AG04449 (cell line): ENCODE measurements at regions not wholly inside any gene's neighbourhood (a gene's known extent, or its start where the extent isn't known, plus 50 kb on each side); places are given as distances from the start of the nearest gene placed in this dataset.

Source experiments
- CTCF ChIA-PET: fragments of 350-600 bp; formaldehyde crosslinking; extraction: SDS; loops from one replicate; lab custom pipeline; 2021; ENCODE audit warnings: antibody characterized with exemption; lab: Yijun Ruan, JAX
- POLR2A ChIA-PET: fragments of 400-600, 350-600 bp; formaldehyde crosslinking; extraction: SDS; loops from one replicate; lab custom pipeline; 2020; ENCODE audit warnings: antibody characterized with exemption, inconsistent platforms; lab: Yijun Ruan, JAX
- DNase-seq: peaks from one replicate; pipeline ENCODE4 v3.0.0-alpha.2; 2010; ENCODE audit warnings: low read depth, low spot score
- H3K4me3 ChIP-seq: 2 replicates; pipeline ENCODE4 v1.5.1; 2011; ENCODE audit warnings: low read depth, mild to moderate bottlenecking, control low read depth, low read length
- TF ChIP-seq, protein P1 (sequence below): IDR thresholded peaks from one replicate; pipeline ENCODE4 v1.5.1; 2011; ENCODE audit warnings: mild to moderate bottlenecking, moderate library complexity, low read length, control low read depth, inconsistent platforms; ENCODE audit not compliant: insufficient read depth; ENCODE audit errors: missing control alignments

DNA sequence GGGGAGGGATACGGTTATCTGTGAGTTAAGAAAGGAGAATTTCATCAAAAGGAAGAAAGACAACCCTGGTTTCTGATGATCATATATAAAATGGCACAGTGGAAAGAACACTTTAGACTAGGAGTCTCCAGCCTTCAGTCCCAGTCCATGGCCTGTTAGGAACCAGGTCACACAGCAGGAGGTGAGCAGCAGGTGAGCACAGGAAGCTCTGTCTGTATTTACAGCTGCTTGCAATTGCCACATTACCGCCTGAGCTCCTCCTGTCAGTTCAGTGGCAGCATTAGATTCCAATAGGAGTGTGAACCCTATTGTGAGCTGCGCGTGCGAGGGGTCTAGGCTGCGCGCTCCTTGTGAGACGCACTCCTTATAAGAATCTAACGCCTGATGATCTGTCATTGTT, 137.9 kb downstream of the BTG1 start:
- ChIA-PET POLR2A (no interaction called here), CTCF (no interaction called here)
- no peak for DNase-seq
- no peak overlapping the region for H3K4me3 ChIP-seq
- TF ChIP-seq, protein P1, sequence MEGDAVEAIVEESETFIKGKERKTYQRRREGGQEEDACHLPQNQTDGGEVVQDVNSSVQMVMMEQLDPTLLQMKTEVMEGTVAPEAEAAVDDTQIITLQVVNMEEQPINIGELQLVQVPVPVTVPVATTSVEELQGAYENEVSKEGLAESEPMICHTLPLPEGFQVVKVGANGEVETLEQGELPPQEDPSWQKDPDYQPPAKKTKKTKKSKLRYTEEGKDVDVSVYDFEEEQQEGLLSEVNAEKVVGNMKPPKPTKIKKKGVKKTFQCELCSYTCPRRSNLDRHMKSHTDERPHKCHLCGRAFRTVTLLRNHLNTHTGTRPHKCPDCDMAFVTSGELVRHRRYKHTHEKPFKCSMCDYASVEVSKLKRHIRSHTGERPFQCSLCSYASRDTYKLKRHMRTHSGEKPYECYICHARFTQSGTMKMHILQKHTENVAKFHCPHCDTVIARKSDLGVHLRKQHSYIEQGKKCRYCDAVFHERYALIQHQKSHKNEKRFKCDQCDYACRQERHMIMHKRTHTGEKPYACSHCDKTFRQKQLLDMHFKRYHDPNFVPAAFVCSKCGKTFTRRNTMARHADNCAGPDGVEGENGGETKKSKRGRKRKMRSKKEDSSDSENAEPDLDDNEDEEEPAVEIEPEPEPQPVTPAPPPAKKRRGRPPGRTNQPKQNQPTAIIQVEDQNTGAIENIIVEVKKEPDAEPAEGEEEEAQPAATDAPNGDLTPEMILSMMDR: no peak

DNA sequence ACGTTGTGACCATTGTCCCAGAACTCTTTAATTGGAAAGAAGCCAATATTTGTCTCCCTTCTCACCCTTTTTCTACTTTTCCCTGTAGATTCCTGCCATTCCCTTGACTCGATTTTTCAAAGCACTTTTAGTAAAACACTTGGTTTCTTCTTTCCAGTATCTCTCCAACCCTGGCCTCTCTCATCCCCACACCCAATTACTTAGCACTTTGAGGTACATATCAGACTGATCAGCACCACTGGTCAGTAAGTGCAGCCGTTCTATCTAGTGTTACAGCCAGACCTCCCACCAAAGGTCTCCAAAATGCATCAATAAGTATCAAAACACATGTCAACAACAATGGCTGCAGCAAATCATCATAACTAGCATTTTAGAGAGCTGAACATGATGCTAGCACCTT, 141.9 kb downstream of the BTG1 start:
- CTCF ChIA-PET: interaction anchor here (0.9 to 1.9 kb wide), 2 partner anchors 143 to 192 kb away, joined by 3 to 5 read pairs; no protein-coding TSS in a partner anchor
- DNase-seq: no peak
- POLR2A ChIA-PET: no interaction called here
- TF ChIP-seq, protein P1: no peak
- no peak overlapping the region for H3K4me3 ChIP-seq

DNA sequence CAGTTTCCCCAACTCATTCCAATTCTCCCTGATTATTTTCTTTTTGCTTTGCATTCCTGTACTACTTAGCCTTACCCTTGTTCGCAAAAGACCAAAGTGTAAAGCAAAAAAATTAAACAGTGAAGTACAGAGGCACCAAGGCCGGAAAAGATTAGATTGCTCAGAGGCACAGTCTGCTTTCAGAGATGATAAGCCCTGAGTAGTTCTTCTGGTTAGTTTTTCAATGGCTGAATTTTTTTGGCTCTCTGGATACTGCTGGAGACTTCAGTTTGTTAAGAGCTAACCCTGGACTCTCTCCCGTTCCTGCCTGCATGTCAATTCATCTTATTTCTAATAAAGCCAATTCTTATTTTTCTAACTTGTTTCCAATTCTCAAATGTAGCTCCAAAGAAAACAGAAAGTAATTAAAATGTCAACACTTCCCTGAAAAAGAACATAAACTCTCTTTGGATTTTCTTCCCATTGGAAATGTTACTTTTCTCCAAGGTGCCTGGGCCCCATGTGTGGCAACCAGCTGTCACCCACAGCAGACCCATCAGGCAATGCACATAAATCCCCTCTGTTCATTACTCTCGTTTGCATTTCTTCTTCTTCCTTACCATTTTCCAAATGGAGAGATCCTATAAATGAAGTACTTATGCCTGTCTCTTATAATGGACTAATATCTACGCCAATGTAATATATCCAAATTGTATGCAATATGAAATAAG, 142.8 kb downstream of the BTG1 start:
- ChIA-PET POLR2A (no interaction called here), CTCF (interaction anchor here (0.9 kb wide), 1 partner anchor 144 kb away, joined by 3 read pairs; no protein-coding TSS in a partner anchor)
- DNase-seq: no peak
- H3K4me3 ChIP-seq: no peak overlapping the region
- TF ChIP-seq, protein P1: no peak

DNA sequence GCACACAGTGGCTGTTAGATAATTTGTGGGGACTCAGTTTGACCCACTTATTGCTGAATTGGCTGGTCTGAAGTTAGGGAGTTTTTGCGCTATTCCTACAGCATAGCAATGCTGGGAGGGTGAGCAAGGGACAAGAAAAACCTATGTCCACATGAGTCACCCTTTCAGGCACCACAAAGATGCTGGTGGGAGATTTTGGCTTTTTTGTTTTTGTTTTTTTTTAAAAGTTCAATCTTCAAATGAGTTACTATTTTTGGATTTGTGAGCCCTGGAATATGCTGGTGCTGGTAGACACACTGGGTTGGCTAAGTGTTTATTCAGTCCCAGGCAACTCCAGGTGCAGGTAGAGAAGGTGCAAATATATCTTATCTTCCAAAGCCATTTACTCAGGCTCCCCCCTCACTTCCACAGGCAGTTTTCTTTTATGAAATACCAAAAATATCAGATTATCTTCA, 143.4 kb downstream of the BTG1 start:
- CTCF ChIA-PET: no interaction called here
- TF ChIP-seq, protein P1: no peak
- no peak overlapping the region for H3K4me3 ChIP-seq
- POLR2A ChIA-PET: no interaction called here
- DNase-seq: no peak

DNA sequence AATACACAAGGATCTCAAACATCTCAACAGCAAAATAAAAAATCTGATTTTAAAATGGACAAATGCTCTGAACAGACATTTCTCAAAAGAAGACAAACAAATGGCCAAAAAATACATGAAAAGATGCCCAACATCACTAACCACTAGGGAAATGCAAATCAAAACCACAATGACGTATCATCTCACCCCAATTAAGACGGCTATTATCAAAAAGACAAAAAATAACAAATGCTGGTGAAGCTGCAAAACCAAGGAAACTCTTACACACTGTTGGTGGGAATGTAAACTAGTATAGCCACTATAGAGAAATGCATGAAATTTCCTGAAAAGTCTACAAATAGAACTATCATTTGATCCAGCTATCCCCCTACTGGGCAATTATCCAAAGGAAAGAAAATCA, 145.0 kb downstream of the BTG1 start:
- CTCF ChIA-PET: interaction anchor here (1.2 kb wide), 1 partner anchor 9 kb away, joined by 4 read pairs; no protein-coding TSS in a partner anchor
- DNase-seq: no peak
- TF ChIP-seq, protein P1: no peak
- POLR2A ChIA-PET: interaction anchor here (0.7 kb wide), 1 partner anchor 42 kb away, joined by 3 read pairs; no protein-coding TSS in a partner anchor
- H3K4me3 ChIP-seq: no peak overlapping the region

DNA sequence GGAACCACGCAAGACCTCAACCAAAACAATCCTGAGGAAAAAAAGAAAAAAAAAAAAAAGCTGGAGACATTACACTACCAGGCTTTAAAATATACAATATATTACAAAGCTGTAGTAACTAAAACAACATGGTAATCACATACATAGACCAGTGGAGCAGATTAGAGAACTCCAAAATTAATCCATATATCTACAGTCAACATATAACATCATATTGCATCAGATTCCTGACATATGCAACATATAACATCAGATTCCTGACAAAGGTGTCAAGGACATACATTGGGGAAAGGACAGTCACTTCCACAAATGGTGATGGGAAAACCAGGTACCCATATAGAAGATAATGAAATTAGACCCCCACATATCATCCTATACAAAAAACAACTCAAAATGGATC, 145.8 kb downstream of the BTG1 start:
- TF ChIP-seq, protein P1: no peak
- H3K4me3 ChIP-seq: no peak overlapping the region
- DNase-seq: no peak
- POLR2A ChIA-PET: no interaction called here
- CTCF ChIA-PET: interaction anchor here (1.2 kb wide), 1 partner anchor 8 kb away, joined by 4 read pairs; no protein-coding TSS in a partner anchor
